Small intestine (tissue), 7 donors: ENCODE measurements at regions not wholly inside any gene's neighbourhood (a gene's known extent, or its start where the extent isn't known, plus 50 kb on each side); places are given as distances from the start of the nearest gene placed in this dataset.
"Not testable (repeated sequence)": the region's sequence is repeated elsewhere in the genome, so short reads cannot be mapped to it uniquely, and the experiment has no call there.

Source experiments
- DNase-seq, 2 donors: peaks; one replicate each; pipeline versions ENCODE4 v3.0.0 to v3.0.0-alpha.2; 2013
- FAIRE-seq: peaks from 2 replicates; lab custom pipeline; 2012; peaks lifted over from hg19 to GRCh38; lab: Jason Lieb, UNC
- H3K27ac ChIP-seq, 3 donors: one replicate each; pipeline ENCODE4 v1.5.1; 2013; ENCODE audit warnings: low read length in 2 of 3, mild to moderate bottlenecking in 2 of 3, control low read depth in 1 of 3, inconsistent platforms in 1 of 3, low read depth in 1 of 3, moderate library complexity in 1 of 3
- H3K27me3 ChIP-seq, 3 donors: one replicate each; pipeline ENCODE4 v1.6.1; 2013; ENCODE audit warnings: low read length in 3 of 3, inconsistent platforms in 1 of 3; ENCODE audit not compliant: control insufficient read depth in 3 of 3, insufficient read depth in 3 of 3
- H3K36me3 ChIP-seq, 3 donors: one replicate each; pipeline ENCODE4 v1.6.1; 2013; ENCODE audit warnings: low read length in 3 of 3, inconsistent platforms in 1 of 3, low read depth in 1 of 3, mild to moderate bottlenecking in 1 of 3, moderate library complexity in 1 of 3; ENCODE audit not compliant: control insufficient read depth in 3 of 3, insufficient read depth in 2 of 3
- H3K4me1 ChIP-seq, 3 donors: one replicate each; pipeline ENCODE4 v1.6.1; 2013; ENCODE audit warnings: low read length in 2 of 3, inconsistent platforms in 1 of 3, low read depth in 1 of 3, mild to moderate bottlenecking in 1 of 3, moderate library complexity in 1 of 3; ENCODE audit not compliant: control insufficient read depth in 3 of 3, insufficient read depth in 2 of 3
- H3K4me3 ChIP-seq, 3 donors: one replicate each; pipeline ENCODE4 v1.5.1; 2013; ENCODE audit warnings: low read length in 3 of 3, control low read depth in 1 of 3, inconsistent platforms in 1 of 3, low read depth in 1 of 3, mild to moderate bottlenecking in 1 of 3, moderate library complexity in 1 of 3
- H3K9me3 ChIP-seq, 2 donors: one replicate each; pipeline ENCODE4 v1.6.1; 2013; ENCODE audit warnings: low read depth in 1 of 2, low read length in 1 of 2; ENCODE audit not compliant: control insufficient read depth in 2 of 2, insufficient read depth in 1 of 2
- WGBS, 3 donors: extraction: QIAGEN DNeasy Blood & Tissue Kit; methylation state at CpG; one replicate each; pipeline ENCODE4 v1.1.7; 2013; 5-methylcytosine and 5-hydroxymethylcytosine counted together
- donor health status: healthy with polysubstance abuse.
- donor health status: control.
- donor health status: control.
- donor health status: Bipolar disorder and iron deficiency.
- donor health status: healthy.

DNA sequence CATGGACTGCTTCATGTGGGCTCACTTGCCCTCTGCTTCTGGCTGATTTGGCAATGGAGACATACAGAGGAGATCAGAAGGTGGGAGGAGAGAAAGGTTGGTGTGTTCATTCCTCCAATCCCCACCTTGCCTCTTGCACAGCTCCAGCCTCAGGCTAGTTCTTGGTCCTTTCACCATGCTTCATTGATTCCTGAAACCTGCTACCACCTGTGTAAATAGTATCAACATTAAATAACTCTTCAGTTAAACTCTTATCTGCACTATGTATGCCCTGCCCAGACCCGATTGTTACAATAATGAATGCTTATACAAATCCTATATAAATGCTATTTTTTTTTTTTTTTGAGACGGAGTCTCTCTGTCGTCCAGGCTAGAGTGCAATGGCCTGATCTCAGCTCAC lies 174.5 kb downstream of the CD83 start:
- Histone ChIP-seq H3K36me3 (no peaks in the 10 kb centered on the region), H3K27me3 (no peaks in the 10 kb centered on the region), H3K27ac (no peak overlapping the region), H3K9me3 (no peaks in the 10 kb centered on the region), H3K4me3 (no peak overlapping the region), H3K4me1 (peaks cover 0 to 5% (median 4%) of the 10 kb centered on the region in 3 donors)
- 16 to 60% (median 33%) methylated on average over 3 of the region's 3 CpGs for WGBS, 3 donors
- no peak for FAIRE-seq
- peak in 1 of 2 donors; percentile 21 for DNase-seq

- no peak overlapping the region for H3K4me3 ChIP-seq
- no peak for FAIRE-seq
- no peaks in the 10 kb centered on the region for H3K9me3 ChIP-seq
- 90 to 97% (median 95%) methylated on average over 4 of the region's 4 CpGs for WGBS, 3 donors
- H3K27ac ChIP-seq = no peak overlapping the region
- H3K27me3 ChIP-seq = no peaks in the 10 kb centered on the region
- no peak for DNase-seq
- H3K36me3 ChIP-seq = no peaks in the 10 kb centered on the region
- H3K4me1 ChIP-seq = peaks cover 0 to 5% (median 0%) of the 10 kb centered on the region in 3 donors
Observed at GRCh38 chr6:14294270-14294951, 176.8 kb downstream of the CD83 start.

DNA sequence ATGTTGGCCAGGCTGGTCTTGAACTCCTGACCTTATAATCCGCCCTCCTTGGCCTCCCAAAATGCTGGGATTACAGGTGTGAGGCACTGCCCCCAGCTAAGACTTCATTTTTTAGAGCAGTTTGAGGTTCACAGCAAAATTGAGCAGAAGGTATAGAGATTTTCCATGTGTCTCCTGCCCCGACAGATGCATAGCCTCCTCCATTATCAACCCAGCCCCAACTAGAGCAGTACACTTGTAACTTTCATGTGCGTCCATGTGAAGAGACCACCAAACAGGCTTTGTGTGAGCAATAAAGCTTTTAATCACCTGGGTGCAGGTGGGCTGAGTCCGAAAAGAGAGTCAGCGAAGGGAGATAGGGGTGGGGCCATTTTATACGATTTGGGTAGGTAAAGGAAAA lies 179.1 kb downstream of the CD83 start:
- DNase-seq, H3K4me3 ChIP-seq, H3K36me3 ChIP-seq, H3K9me3 ChIP-seq, FAIRE-seq, H3K27ac ChIP-seq, H3K4me1 ChIP-seq, H3K27me3 ChIP-seq: not testable (repeated sequence)
- WGBS, 3 donors = 92 to 95% (median 94%) methylated on average over 6 of the region's 6 CpGs

- WGBS, 3 donors = 97 to 98% (median 97%) methylated on average over 7 of the region's 7 CpGs
- not testable (repeated sequence) for H3K27ac ChIP-seq, DNase-seq, H3K4me3 ChIP-seq, H3K4me1 ChIP-seq, H3K27me3 ChIP-seq, FAIRE-seq, H3K9me3 ChIP-seq, H3K36me3 ChIP-seq
Observed at GRCh38 chr6:14297118-14297517, 179.5 kb downstream of the CD83 start.

DNA sequence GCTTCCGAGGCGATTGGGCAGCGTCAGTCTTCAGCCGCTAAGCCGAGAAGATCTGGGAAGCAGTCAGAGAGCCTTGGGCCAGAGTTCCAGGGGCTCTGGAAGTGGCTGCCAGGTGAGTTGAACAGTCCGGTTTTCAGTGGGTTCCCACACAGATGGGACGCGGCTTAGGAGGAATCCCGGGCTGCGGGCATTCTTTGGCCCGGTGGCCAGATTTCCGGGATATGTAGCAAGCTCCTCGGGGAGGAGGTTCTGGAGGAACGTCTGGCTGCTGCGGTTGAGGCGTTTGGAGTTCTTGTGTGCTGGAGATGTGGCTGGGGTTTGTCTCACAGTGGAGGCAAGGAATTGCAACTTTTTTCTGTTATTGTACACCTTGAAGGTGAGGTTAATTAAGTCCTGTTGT lies 182.6 kb downstream of the CD83 start:
- not testable (repeated sequence) for H3K4me1 ChIP-seq, DNase-seq, H3K36me3 ChIP-seq, H3K27ac ChIP-seq, H3K4me3 ChIP-seq, H3K9me3 ChIP-seq, H3K27me3 ChIP-seq, FAIRE-seq
- WGBS, 3 donors = 91 to 93% (median 93%) methylated on average over 16 of the region's 16 CpGs

DNA sequence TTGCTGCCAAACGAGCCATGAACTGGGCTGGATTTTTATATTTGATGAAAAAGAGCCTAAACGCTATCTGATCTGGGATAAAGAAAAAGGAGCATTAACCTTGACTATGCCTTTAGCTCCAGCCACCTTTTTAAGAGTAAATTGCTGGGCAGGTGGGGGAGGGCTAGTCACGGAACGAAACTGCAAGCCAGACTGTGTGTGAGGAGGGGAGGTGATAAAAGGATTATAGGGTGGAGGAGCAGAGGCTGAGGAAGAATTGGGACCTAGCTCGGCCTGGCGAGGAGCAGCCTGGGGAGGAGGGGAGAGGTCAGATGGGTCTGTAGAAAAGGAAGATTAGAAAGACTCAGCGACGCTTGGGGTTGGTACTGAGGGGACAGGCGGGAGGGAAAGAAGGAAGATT lies 183.1 kb downstream of the CD83 start:
- H3K4me1 ChIP-seq = peaks cover 0 to 14% (median 0%) of the 10 kb centered on the region in 3 donors
- not testable (repeated sequence) for FAIRE-seq, DNase-seq, H3K36me3 ChIP-seq, H3K4me3 ChIP-seq, H3K9me3 ChIP-seq, H3K27me3 ChIP-seq, H3K27ac ChIP-seq
- 84 to 97% (median 94%) methylated on average over 4 to 5 of the region's 9 CpGs for WGBS, 3 donors

GRCh38 chr6:14301477-14301876 lies 183.9 kb downstream of the CD83 start:
- not testable (repeated sequence) for H3K36me3 ChIP-seq, FAIRE-seq, H3K4me3 ChIP-seq, H3K27me3 ChIP-seq, H3K9me3 ChIP-seq, H3K27ac ChIP-seq, DNase-seq
- peaks cover 0 to 18% (median 0%) of the 10 kb centered on the region in 3 donors for H3K4me1 ChIP-seq
- WGBS, 3 donors = 58 to 83% (median 67%) methylated on average over 6 to 9 of the region's 9 CpGs

- 58 to 79% (median 62%) methylated on average over 5 of the region's 5 CpGs for WGBS, 3 donors
- DNase-seq (no peak), FAIRE-seq (no peak)
Observed at GRCh38 chr6:14305131-14305530, 187.6 kb downstream of the CD83 start.

DNA sequence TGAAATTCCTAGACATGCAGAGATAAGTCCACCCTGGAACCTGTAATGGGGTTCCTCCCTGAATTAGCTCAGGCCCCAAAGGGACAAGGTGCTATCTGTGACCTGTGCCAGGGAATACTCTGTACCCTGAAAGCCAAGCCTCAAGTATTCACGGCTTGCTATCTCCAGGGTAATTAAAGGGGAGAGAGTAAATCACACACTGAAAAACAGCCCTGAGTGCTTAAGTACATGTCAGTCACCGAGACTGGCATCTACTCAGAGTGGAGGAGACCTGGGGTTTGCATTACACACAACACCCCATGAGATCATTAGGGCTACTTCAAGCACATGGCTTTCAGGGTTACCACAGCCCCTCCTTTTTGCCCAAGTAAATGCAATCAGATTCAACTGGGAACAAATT lies 188.1 kb downstream of the CD83 start:
- DNase-seq = peak; percentile 61 to 81
- Histone ChIP-seq H3K27ac (peak overlapping the region in 1 of 3 donors; percentile 29), H3K4me3 (no peak overlapping the region), H3K27me3 (no peaks in the 10 kb centered on the region), H3K36me3 (no peaks in the 10 kb centered on the region), H3K4me1 (peaks cover 0 to 45% (median 0%) of the 10 kb centered on the region in 3 donors), H3K9me3 (no peaks in the 10 kb centered on the region)
- 19 to 63% (median 32%) methylated on average over 2 of the region's 2 CpGs for WGBS, 3 donors
- no peak for FAIRE-seq

More at GRCh38 chr6:14305131-14305530, 187.6 kb downstream of the CD83 start:
- Histone ChIP-seq H3K4me1 (peaks cover 0 to 41% (median 0%) of the 10 kb centered on the region in 3 donors), H3K27ac (peak overlapping the region in 1 of 3 donors; percentile 29), H3K36me3 (no peaks in the 10 kb centered on the region), H3K27me3 (no peaks in the 10 kb centered on the region), H3K4me3 (no peak overlapping the region), H3K9me3 (no peaks in the 10 kb centered on the region)
